Parathyroid adenoma (tissue), 2 donors: ENCODE measurements at regions not wholly inside any gene's neighbourhood (a gene's known extent, or its start where the extent isn't known, plus 50 kb on each side); places are given as distances from the start of the nearest gene placed in this dataset.

ENCODE experiments used
- H2AFZ ChIP-seq: fragments of 300-600 bp; sonication (generic); one replicate; pipeline ENCODE4 v1.7.0; 2017; ENCODE audit warnings: antibody characterized with exemption, mild to moderate bottlenecking
- H3K27ac ChIP-seq: fragments of 300-600 bp; sonication (generic); one replicate; pipeline ENCODE4 v1.7.0; 2017
- H3K27me3 ChIP-seq: fragments of 300-600 bp; sonication (generic); one replicate; pipeline ENCODE4 v1.7.0; 2017; ENCODE audit warnings: low read length; ENCODE audit not compliant: control insufficient read depth, insufficient read depth
- H3K36me3 ChIP-seq: fragments of 300-600 bp; sonication (generic); one replicate; pipeline ENCODE4 v1.7.0; 2017; ENCODE audit warnings: low read length; ENCODE audit not compliant: control insufficient read depth, insufficient read depth
- H3K4me1 ChIP-seq: fragments of 300-600 bp; sonication (generic); one replicate; pipeline ENCODE4 v1.7.0; 2017; ENCODE audit warnings: control low read depth
- H3K4me2 ChIP-seq: fragments of 300-600 bp; sonication (generic); one replicate; pipeline ENCODE4 v1.7.0; 2017; ENCODE audit warnings: low read length
- H3K4me3 ChIP-seq: fragments of 300-600 bp; sonication (generic); one replicate; pipeline ENCODE4 v1.7.0; 2017; ENCODE audit warnings: low read depth, low read length
- H3K79me2 ChIP-seq: fragments of 300-600 bp; sonication (generic); one replicate; pipeline ENCODE4 v1.7.0; 2017; ENCODE audit warnings: control low read depth
- H3K9ac ChIP-seq: fragments of 300-600 bp; sonication (generic); one replicate; pipeline ENCODE4 v1.7.0; 2017; ENCODE audit warnings: mild to moderate bottlenecking
- H3K9me3 ChIP-seq: fragments of 300-600 bp; sonication (generic); one replicate; pipeline ENCODE4 v1.7.0; 2017; ENCODE audit warnings: low read length; ENCODE audit not compliant: control insufficient read depth
- TF ChIP-seq, protein P1 (sequence below): fragments of 300-600 bp; sonication (generic); IDR thresholded peaks from one replicate; pipeline ENCODE4 v1.7.0; 2017; ENCODE audit warnings: antibody characterized with exemption, mild to moderate bottlenecking
- donor health status: primary hyperparathyroidism.

DNA sequence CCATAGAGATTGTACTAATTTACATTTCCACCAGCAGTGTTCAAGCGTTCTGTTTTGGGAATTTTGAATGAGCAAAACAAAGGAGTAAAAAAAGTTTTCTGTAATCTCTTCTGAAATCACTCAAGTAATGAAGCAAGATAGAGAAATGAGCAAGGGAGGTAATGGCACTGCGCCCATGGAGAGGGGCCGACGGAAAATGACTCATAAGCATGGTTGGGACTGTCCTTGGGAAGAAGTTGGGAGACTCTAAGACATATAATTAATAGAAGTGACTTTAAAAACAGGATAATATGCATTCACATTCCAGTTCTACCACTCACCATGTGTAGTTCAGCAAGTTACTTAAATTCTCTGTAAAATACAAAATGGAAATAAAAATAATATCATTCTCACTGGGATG is 62.5 kb upstream of the C5orf46 start:
- Histone ChIP-seq H3K27me3 (no peaks in the 10 kb centered on the region), H3K9me3 (no peaks in the 10 kb centered on the region), H3K9ac (no peak overlapping the region), H3K4me2 (no peak overlapping the region), H3K27ac (no peak overlapping the region), H3K4me3 (no peak overlapping the region), H3K36me3 (no peaks in the 10 kb centered on the region), H3K4me1 (no peaks in the 10 kb centered on the region), H2AFZ (no peak overlapping the region), H3K79me2 (no peaks in the 10 kb centered on the region)
- TF ChIP-seq, protein P1, sequence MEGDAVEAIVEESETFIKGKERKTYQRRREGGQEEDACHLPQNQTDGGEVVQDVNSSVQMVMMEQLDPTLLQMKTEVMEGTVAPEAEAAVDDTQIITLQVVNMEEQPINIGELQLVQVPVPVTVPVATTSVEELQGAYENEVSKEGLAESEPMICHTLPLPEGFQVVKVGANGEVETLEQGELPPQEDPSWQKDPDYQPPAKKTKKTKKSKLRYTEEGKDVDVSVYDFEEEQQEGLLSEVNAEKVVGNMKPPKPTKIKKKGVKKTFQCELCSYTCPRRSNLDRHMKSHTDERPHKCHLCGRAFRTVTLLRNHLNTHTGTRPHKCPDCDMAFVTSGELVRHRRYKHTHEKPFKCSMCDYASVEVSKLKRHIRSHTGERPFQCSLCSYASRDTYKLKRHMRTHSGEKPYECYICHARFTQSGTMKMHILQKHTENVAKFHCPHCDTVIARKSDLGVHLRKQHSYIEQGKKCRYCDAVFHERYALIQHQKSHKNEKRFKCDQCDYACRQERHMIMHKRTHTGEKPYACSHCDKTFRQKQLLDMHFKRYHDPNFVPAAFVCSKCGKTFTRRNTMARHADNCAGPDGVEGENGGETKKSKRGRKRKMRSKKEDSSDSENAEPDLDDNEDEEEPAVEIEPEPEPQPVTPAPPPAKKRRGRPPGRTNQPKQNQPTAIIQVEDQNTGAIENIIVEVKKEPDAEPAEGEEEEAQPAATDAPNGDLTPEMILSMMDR = no peak

DNA sequence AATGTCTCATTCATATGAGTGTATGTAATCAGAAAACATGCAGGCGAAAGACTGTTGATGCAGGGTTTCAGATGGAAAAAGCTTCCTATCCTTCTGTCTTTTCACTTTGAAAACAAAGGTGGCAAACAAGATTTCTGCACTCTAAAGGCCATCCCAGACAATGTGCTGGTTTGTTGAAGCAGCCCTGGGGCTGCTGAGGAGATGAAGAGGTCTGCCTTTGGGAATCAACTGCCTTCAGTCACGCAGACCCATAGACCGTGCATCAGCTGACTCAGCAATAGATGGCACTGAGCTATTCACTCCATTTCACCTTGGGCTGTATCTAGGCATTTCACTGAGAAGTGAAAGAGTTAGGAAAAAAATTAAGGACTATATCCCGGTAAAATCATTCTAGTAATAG is 60.5 kb upstream of the C5orf46 start:
- Histone ChIP-seq H3K4me1 (no peaks in the 10 kb centered on the region), H3K4me3 (no peak overlapping the region), H3K79me2 (no peaks in the 10 kb centered on the region), H3K9me3 (no peaks in the 10 kb centered on the region), H3K27ac (no peak overlapping the region), H2AFZ (peak overlapping the region; percentile 32), H3K36me3 (no peaks in the 10 kb centered on the region), H3K4me2 (no peak overlapping the region), H3K9ac (no peak overlapping the region), H3K27me3 (no peaks in the 10 kb centered on the region)
- TF ChIP-seq, protein P1 = no peak

DNA sequence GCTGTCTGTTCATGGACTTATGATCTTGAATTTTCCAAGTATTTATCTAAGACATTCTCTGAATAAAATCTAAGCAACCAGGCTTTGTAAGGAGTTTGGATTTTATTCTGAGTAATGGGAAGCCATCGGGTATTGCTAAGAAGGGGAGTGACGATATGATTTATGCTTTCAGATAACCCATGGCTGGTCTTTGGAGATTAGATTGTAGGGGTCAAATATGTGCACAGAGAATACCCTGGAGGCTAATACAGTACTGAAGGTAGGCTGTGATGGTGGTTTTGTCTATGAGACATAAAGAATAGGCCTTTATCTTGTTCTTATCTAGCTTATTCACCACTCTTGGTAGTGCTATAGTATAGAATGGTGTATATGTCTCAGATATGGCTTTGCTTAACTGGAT is 60.0 kb upstream of the C5orf46 start:
- Histone ChIP-seq H3K4me1 (no peaks in the 10 kb centered on the region), H2AFZ (no peak overlapping the region), H3K4me3 (no peak overlapping the region), H3K79me2 (no peaks in the 10 kb centered on the region), H3K4me2 (no peak overlapping the region), H3K27ac (no peak overlapping the region), H3K27me3 (no peaks in the 10 kb centered on the region), H3K36me3 (no peaks in the 10 kb centered on the region), H3K9me3 (no peaks in the 10 kb centered on the region), H3K9ac (no peak overlapping the region)
- TF ChIP-seq, protein P1 = no peak

DNA sequence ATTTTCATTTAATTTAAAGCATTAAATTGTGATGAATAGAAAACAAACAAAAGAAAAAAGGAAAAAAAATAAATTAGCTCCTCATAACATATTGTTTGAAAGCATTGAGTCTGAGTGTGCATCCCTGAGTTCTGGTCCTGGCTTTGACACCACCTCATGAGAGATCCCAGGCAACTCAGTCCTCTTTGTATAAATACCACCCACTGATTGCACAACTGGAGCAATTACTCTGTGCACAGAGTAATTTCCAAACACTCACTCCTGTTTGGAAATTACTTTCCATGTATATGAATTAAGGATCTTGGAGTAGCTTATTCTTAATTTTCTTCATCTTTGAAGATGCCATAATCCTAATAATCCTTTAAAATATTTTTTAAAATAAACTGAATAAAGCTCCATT is 59.4 kb upstream of the C5orf46 start:
- H3K9me3 ChIP-seq = no peaks in the 10 kb centered on the region
- TF ChIP-seq, protein P1 = no peak
- no peak overlapping the region for H3K4me2 ChIP-seq
- no peak overlapping the region for H3K27ac ChIP-seq
- no peaks in the 10 kb centered on the region for H3K36me3 ChIP-seq
- no peaks in the 10 kb centered on the region for H3K4me1 ChIP-seq
- no peak overlapping the region for H2AFZ ChIP-seq
- no peak overlapping the region for H3K9ac ChIP-seq
- H3K79me2 ChIP-seq = no peaks in the 10 kb centered on the region
- H3K4me3 ChIP-seq = no peak overlapping the region
- no peaks in the 10 kb centered on the region for H3K27me3 ChIP-seq

DNA sequence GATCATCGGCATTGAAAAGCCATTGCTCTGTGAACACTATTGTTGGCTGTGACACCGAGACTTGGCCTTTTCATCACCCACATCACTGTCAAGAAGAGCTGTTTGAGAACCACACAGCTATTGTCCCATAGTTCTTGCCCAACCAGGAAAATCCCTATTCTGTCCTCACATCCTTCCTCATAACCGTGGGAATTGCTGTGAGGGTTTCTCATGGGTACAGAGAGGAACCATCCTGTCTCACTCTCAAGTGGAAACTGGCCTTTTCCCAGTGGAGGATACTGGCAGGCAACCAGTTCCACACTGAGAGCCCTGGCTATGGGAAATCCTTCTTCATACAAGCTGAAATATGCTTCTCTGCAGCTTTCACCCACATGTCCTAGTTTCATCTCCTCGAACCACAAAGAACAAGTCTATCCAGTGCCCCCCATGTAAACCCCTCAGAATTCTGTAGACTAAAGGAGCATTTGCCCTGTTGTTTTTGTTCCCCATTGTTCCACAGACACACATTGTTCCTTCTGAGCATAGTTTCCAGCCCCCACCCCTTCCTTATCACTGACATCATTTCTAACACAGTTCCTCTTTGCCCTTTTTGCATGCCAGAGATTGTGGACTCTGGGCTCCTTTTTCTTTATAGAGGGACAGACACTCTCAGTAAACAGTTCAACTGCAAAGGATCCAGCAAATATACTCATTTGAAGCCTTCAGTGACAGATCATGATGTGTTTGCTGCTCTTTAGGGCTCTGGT is 57.8 kb upstream of the C5orf46 start:
- Histone ChIP-seq H2AFZ (no peak overlapping the region), H3K4me3 (no peak overlapping the region), H3K36me3 (no peaks in the 10 kb centered on the region), H3K9ac (no peak overlapping the region), H3K4me2 (no peak overlapping the region), H3K27ac (peak overlapping the region; percentile 33), H3K9me3 (no peaks in the 10 kb centered on the region), H3K79me2 (no peaks in the 10 kb centered on the region), H3K4me1 (no peaks in the 10 kb centered on the region), H3K27me3 (no peaks in the 10 kb centered on the region)
- TF ChIP-seq, protein P1 = no peak
